NB4 (cell line): ENCODE measurements at regions not wholly inside any gene's neighbourhood (a gene's known extent, or its start where the extent isn't known, plus 50 kb on each side); places are given as distances from the start of the nearest gene placed in this dataset.

ENCODE experiments used
- DNase-seq: peaks from one replicate; pipeline ENCODE4 v3.0.0; 2010; ENCODE audit warnings: low read depth
- H3K4me3 ChIP-seq: one replicate; pipeline ENCODE4 v1.5.1; 2011; ENCODE audit warnings: mild to moderate bottlenecking, low read depth, low read length, moderate library complexity
- MYC ChIP-seq: IDR thresholded peaks from 2 replicates; pipeline ENCODE4 v1.6.1; 2011; ENCODE audit warnings: low read depth, low read length
- POLR2A ChIP-seq: IDR thresholded peaks from 2 replicates; pipeline ENCODE4 v1.6.1; 2011; ENCODE audit warnings: mild to moderate bottlenecking; ENCODE audit not compliant: insufficient read length; ENCODE audit errors: extremely low read depth
- TF ChIP-seq, protein P1 (sequence below): IDR thresholded peaks from 2 replicates; pipeline ENCODE4 v1.6.1; 2011; ENCODE audit warnings: low read depth, low read length
- TF ChIP-seq, protein P2 (sequence below): IDR thresholded peaks from one replicate; pipeline ENCODE4 v1.5.1; 2012; ENCODE audit warnings: low read depth, low read length

DNA sequence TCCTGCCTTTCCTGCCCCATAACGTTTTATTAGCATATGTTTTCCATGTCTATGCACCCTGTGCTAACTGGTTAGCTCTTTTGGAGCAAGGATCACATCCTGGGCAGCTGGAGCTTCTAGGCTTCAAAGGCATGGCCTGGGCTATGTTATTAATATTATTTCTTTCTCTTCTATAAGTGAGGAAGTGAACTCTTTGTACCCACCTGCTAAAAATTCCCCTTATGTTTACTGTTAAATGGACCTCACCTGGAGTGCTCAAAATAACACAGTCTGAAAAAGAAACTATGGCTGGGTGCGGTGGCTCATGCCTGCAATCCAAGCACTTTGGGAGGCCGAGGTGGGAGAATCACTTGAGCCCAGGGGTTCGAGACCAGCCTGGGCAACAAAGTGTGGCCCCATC is 97.8 kb downstream of the TNFAIP3 start:
- DNase-seq = no peak
- no peak overlapping the region for H3K4me3 ChIP-seq
- TF ChIP-seq MYC (no peak), POLR2A (no peak)
- TF ChIP-seq, protein P1, sequence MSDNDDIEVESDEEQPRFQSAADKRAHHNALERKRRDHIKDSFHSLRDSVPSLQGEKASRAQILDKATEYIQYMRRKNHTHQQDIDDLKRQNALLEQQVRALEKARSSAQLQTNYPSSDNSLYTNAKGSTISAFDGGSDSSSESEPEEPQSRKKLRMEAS = no peak
- TF ChIP-seq, protein P2, sequence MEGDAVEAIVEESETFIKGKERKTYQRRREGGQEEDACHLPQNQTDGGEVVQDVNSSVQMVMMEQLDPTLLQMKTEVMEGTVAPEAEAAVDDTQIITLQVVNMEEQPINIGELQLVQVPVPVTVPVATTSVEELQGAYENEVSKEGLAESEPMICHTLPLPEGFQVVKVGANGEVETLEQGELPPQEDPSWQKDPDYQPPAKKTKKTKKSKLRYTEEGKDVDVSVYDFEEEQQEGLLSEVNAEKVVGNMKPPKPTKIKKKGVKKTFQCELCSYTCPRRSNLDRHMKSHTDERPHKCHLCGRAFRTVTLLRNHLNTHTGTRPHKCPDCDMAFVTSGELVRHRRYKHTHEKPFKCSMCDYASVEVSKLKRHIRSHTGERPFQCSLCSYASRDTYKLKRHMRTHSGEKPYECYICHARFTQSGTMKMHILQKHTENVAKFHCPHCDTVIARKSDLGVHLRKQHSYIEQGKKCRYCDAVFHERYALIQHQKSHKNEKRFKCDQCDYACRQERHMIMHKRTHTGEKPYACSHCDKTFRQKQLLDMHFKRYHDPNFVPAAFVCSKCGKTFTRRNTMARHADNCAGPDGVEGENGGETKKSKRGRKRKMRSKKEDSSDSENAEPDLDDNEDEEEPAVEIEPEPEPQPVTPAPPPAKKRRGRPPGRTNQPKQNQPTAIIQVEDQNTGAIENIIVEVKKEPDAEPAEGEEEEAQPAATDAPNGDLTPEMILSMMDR = no peak

DNA sequence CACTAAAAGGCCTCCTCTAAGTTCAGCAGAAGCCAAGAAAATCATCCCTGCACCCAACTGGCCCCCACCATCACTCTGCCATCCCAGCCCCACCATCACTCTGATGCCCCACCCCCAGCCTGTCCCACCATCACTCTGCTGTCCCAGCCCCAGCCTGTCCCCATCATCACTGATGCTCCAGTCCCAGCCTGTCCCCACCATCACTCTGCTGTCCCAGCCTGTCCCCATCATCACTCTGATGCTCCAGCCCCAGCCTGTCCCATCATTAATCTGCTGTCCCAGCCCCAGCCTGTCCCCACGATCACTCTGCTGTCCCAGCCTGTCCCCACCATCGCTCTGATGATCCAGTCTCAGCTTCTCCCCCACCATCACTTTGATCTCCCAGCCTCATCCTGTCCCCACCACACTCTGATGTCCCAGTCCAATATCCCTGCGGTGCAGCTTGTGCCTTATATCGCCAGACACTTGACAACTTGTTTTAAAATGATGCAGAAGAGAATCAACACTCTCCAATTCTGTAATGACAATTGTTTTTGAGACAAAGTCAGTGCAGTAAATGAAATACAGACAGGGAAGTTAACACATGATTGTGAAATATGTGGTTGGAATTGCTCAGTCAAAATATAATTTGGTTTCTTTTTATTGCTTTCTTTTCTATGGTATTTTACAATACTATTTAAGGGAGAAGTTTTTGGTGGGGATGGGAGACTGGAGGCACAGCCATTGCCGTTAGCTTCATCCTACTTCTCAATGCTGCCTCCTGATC is 100.8 kb downstream of the TNFAIP3 start:
- peak; percentile 90 for DNase-seq
- H3K4me3 ChIP-seq = peak overlapping the region; percentile 49
- TF ChIP-seq MYC (no peak), POLR2A (no peak)
- TF ChIP-seq, protein P1 = no peak
- TF ChIP-seq, protein P2 = no peak

DNA sequence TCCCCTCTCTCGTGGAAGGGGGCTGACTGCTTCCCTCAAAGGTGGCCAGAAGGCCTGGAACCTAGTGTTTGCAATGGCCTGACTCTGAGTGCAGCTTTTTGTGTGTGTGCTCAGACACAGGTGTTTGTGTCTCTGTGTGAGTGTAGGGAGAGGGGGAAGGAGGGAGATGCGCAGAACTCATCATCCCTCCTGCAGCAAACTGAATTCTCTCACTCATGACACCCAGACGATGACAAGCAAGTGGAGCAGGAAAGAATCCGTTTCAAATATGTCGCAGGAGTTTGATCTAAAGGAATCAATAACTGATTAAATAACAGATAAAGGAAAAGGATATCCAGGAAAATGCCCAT is 101.4 kb downstream of the TNFAIP3 start:
- no peak for TF ChIP-seq POLR2A
- TF ChIP-seq, protein P2 = no peak
- TF ChIP-seq, protein P1 = no peak
- no peak for TF ChIP-seq MYC
- no peak for DNase-seq
- H3K4me3 ChIP-seq = peak overlapping the region; percentile 49

GRCh38 chr6:137968901-137969300 is 101.8 kb downstream of the TNFAIP3 start:
- DNase-seq = peak; percentile 82
- H3K4me3 ChIP-seq = peak overlapping the region; percentile 49
- no peak for TF ChIP-seq POLR2A
- TF ChIP-seq, protein P2 = no peak
- TF ChIP-seq, protein P1 = no peak
- TF ChIP-seq MYC = no peak

GRCh38 chr6:137969874-137970273 is 102.8 kb downstream of the TNFAIP3 start:
- DNase-seq = no peak
- TF ChIP-seq MYC (no peak), POLR2A (no peak)
- TF ChIP-seq, protein P2 = no peak
- TF ChIP-seq, protein P1 = no peak
- H3K4me3 ChIP-seq = no peak overlapping the region

GRCh38 chr6:137970368-137970767 is 103.3 kb downstream of the TNFAIP3 start:
- peak; percentile 59 for DNase-seq
- no peak for TF ChIP-seq POLR2A
- TF ChIP-seq, protein P1 = 0 out of 2 replicates have a peak, but pooled peaks have one; percentile 24
- peak; percentile 31; the same call in 1 of the 2 replicates for TF ChIP-seq MYC
- TF ChIP-seq, protein P2 = no peak

More at GRCh38 chr6:137970368-137970767, 103.3 kb downstream of the TNFAIP3 start:
- no peak overlapping the region for H3K4me3 ChIP-seq
